ENCODE measurements at regions not wholly inside any gene's neighbourhood (a gene's known extent, or its start where the extent isn't known, plus 50 kb on each side); places are given as distances from the start of the nearest gene placed in this dataset.

DNA sequence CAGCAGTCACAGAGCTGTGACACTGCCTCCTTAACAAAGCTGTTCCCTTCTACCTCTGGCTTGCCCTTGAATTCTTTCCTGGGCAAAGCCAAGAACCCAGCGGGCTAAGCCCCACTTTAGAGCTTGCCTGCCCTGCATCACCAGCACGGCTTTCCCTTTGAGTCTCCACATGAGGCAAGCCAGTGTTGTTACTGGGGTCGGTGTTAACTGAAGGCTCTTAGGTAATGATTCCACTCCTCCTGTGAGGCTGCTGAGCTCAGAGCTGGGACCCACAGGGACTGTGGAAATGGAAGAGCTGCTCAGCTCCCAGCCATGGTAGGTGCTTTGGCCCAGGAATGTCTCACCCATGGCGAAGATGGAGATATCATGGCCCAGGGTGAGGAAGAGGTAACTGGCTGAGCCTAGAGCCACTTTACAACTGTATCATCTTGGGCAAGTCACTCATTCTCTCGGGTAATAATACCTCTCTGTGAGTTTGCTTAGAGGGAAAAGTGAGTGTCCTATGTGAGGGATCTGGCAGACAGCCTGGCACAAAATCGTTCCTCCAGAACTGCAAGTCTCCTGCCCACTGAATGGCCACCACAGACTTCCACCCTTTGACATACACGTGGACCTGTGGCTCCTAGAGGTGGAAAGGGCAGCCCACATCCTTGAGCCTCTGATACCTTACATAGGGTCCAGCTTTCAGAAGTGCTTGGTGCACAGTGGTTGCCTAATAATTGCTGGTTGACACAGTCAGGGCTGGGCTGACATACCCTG is 654.1 kb downstream of the PTPRU start:
- Histone ChIP-seq H3K79me2 (ENCODE audit: insufficient read depth, low read length) (no peaks in the 10 kb centered on the region), H3K9ac (ENCODE audit: low read length) (no peak overlapping the region), H3K9me2 (ENCODE audit: insufficient read depth) (no peaks in the 10 kb centered on the region), H3K27me3 (ENCODE audit: insufficient read depth, low read length) (peaks cover 45% of the 10 kb centered on the region), H2AFZ (ENCODE audit: low read depth, low read length, poor library complexity, severe bottlenecking) (no peak overlapping the region), H3K4me2 (ENCODE audit: low read length) (no peak overlapping the region), H3K4me1 (ENCODE audit: control insufficient read depth in 1 of 2, insufficient read depth in 2 of 2, low read length in 2 of 2) (no peaks in the 10 kb centered on the region), H3K4me3 (replicated peaks in 1 of 2; ENCODE audit: low read depth in 1 of 2, low read length in 2 of 2) (no peak overlapping the region), H3K9me3 (ENCODE audit: control insufficient read depth in 1 of 2, insufficient read depth in 1 of 2, low read depth in 1 of 2, low read length in 2 of 2) (no peaks in the 10 kb centered on the region), H4K20me1 (ENCODE audit: insufficient read depth) (no peaks in the 10 kb centered on the region), H3K36me3 (ENCODE audit: control insufficient read depth in 1 of 2, insufficient read depth in 2 of 2, low read length in 2 of 2) (no peaks in the 10 kb centered on the region), H3K27ac (ENCODE audit: low read depth, low read length) (no peak overlapping the region)
- no TSS peak for BruUV-seq (replicated peaks)
- RAD21 ChIA-PET (ENCODE audit: low non-redundant PET in 1 of 2, low total read pairs in 2 of 2, uncharacterized antibody in 2 of 2, unreplicated experiment in 2 of 2), result no interaction called here
- CTCF ChIA-PET, result no interaction called here
- TF ChIP-seq, protein P1, sequence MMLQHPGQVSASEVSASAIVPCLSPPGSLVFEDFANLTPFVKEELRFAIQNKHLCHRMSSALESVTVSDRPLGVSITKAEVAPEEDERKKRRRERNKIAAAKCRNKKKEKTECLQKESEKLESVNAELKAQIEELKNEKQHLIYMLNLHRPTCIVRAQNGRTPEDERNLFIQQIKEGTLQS (IDR thresholded peaks at IDR 0.05), result no peak
- TF ChIP-seq ZFX (IDR thresholded peaks at IDR 0.05) (no peak), SIN3A (IDR thresholded peaks at IDR 0.05; ENCODE audit: low read depth) (no peak), EZH2 (IDR thresholded peaks at IDR 0.05) (no peak), TCF7L2 (IDR thresholded peaks at IDR 0.05; ENCODE audit: borderline replicate concordance, extremely low read depth, insufficient read depth, insufficient read length) (no peak), SRF (IDR thresholded peaks at IDR 0.05; ENCODE audit: low read depth) (no peak), POLR2AphosphoS5 (IDR thresholded peaks at IDR 0.05; ENCODE audit: low read depth, low read length) (no peak), FOSL1 (IDR thresholded peaks at IDR 0.05; ENCODE audit: low read depth) (no peak), POLR2A (IDR thresholded peaks at IDR 0.05; ENCODE audit: borderline replicate concordance, extremely low read depth, insufficient read depth, insufficient read length) (no peak), EGR1 (IDR thresholded peaks at IDR 0.05; ENCODE audit: low read depth) (no peak), YY1 (IDR thresholded peaks at IDR 0.05; ENCODE audit: extremely low read depth, insufficient replicate concordance, low read depth, low read length) (no peak), ELF1 (IDR thresholded peaks at IDR 0.05; ENCODE audit: borderline replicate concordance, low read depth) (no peak), CBX3 (IDR thresholded peaks at IDR 0.05; ENCODE audit: low read depth) (no peak), RAD21 (IDR thresholded peaks at IDR 0.05; ENCODE audit: low read depth) (no peak)
- TF ChIP-seq, protein P2, sequence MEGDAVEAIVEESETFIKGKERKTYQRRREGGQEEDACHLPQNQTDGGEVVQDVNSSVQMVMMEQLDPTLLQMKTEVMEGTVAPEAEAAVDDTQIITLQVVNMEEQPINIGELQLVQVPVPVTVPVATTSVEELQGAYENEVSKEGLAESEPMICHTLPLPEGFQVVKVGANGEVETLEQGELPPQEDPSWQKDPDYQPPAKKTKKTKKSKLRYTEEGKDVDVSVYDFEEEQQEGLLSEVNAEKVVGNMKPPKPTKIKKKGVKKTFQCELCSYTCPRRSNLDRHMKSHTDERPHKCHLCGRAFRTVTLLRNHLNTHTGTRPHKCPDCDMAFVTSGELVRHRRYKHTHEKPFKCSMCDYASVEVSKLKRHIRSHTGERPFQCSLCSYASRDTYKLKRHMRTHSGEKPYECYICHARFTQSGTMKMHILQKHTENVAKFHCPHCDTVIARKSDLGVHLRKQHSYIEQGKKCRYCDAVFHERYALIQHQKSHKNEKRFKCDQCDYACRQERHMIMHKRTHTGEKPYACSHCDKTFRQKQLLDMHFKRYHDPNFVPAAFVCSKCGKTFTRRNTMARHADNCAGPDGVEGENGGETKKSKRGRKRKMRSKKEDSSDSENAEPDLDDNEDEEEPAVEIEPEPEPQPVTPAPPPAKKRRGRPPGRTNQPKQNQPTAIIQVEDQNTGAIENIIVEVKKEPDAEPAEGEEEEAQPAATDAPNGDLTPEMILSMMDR (IDR thresholded peaks at IDR 0.05 in 2 of 3, conservative IDR thresholded peaks at IDR 0.05 in 1 of 3; ENCODE audit: borderline replicate concordance in 1 of 3, insufficient read depth in 1 of 3, low read depth in 2 of 3, low read length in 2 of 3), result no peak
- TF ChIP-seq, protein P3, sequence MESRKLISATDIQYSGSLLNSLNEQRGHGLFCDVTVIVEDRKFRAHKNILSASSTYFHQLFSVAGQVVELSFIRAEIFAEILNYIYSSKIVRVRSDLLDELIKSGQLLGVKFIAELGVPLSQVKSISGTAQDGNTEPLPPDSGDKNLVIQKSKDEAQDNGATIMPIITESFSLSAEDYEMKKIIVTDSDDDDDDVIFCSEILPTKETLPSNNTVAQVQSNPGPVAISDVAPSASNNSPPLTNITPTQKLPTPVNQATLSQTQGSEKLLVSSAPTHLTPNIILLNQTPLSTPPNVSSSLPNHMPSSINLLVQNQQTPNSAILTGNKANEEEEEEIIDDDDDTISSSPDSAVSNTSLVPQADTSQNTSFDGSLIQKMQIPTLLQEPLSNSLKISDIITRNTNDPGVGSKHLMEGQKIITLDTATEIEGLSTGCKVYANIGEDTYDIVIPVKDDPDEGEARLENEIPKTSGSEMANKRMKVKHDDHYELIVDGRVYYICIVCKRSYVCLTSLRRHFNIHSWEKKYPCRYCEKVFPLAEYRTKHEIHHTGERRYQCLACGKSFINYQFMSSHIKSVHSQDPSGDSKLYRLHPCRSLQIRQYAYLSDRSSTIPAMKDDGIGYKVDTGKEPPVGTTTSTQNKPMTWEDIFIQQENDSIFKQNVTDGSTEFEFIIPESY (IDR thresholded peaks at IDR 0.05; ENCODE audit: extremely low read depth, insufficient replicate concordance, low read length), result no peak
- TF ChIP-seq, protein P4, sequence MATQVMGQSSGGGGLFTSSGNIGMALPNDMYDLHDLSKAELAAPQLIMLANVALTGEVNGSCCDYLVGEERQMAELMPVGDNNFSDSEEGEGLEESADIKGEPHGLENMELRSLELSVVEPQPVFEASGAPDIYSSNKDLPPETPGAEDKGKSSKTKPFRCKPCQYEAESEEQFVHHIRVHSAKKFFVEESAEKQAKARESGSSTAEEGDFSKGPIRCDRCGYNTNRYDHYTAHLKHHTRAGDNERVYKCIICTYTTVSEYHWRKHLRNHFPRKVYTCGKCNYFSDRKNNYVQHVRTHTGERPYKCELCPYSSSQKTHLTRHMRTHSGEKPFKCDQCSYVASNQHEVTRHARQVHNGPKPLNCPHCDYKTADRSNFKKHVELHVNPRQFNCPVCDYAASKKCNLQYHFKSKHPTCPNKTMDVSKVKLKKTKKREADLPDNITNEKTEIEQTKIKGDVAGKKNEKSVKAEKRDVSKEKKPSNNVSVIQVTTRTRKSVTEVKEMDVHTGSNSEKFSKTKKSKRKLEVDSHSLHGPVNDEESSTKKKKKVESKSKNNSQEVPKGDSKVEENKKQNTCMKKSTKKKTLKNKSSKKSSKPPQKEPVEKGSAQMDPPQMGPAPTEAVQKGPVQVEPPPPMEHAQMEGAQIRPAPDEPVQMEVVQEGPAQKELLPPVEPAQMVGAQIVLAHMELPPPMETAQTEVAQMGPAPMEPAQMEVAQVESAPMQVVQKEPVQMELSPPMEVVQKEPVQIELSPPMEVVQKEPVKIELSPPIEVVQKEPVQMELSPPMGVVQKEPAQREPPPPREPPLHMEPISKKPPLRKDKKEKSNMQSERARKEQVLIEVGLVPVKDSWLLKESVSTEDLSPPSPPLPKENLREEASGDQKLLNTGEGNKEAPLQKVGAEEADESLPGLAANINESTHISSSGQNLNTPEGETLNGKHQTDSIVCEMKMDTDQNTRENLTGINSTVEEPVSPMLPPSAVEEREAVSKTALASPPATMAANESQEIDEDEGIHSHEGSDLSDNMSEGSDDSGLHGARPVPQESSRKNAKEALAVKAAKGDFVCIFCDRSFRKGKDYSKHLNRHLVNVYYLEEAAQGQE (IDR thresholded peaks at IDR 0.05; ENCODE audit: low read depth), result no peak
- TF ChIP-seq, protein P5, sequence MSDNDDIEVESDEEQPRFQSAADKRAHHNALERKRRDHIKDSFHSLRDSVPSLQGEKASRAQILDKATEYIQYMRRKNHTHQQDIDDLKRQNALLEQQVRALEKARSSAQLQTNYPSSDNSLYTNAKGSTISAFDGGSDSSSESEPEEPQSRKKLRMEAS (IDR thresholded peaks at IDR 0.05), result no peak
- POLR2A ChIA-PET, result no interaction called here
- intact Hi-C loops (cut with micrococcal nuclease), result no loop called here
- DNase-seq (ENCODE audit: low read depth, low spot score) (no peak), ATAC-seq (no peak)

All from HCT116 (cell line).